NT2/D1 (cell line): ENCODE measurements at regions not wholly inside any gene's neighbourhood (a gene's known extent, or its start where the extent isn't known, plus 50 kb on each side); places are given as distances from the start of the nearest gene placed in this dataset.

Experiments
- YY1 ChIP-seq: IDR thresholded peaks from 2 replicates; pipeline ENCODE4 v1.6.1; 2011; ENCODE audit not compliant: insufficient read length, insufficient read depth
- ZNF274 ChIP-seq: IDR thresholded peaks from 2 replicates; pipeline ENCODE4 v1.6.1; 2011; ENCODE audit warnings: mild to moderate bottlenecking, low read depth, low read length

DNA sequence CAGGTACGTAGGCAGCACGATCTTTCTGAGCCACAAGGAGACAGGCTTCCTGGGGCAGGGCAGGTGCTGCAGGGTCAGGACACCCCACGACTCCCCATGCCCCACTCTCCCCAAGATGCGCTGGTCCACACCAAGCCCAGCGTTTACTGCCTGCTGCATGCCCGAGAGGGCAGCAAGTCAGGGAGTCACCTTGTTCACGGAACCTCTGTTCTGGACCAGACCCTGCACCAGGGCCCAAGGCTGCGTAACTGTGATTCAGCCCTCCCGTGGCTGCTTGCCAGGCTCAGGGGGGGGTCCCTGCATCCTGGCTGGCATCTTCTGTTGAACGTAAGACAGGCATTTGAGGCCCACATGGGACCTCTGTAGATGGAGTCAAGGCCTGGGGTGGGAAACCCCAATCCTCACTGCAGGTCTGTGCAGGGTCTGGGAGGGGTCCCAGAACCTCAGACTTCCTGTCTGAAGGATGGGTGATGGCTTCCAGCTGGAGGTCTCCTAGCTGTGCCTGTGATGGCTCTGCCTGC is 228.6 kb upstream of the RTL1 start:
- TF ChIP-seq YY1 (no peak), ZNF274 (no peak)
